ENCODE measurements at regions not wholly inside any gene's neighbourhood (a gene's known extent, or its start where the extent isn't known, plus 50 kb on each side); places are given as distances from the start of the nearest gene placed in this dataset.
"Not testable (repeated sequence)": the region's sequence is repeated elsewhere in the genome, so short reads cannot be mapped to it uniquely, and the experiment has no call there.

GRCh38 chr4:124934916-124935315, 222.4 kb upstream of the ANKRD50 start:
- no peak for DNase-seq
- H3K4me1 ChIP-seq (replicated peaks in 1 of 2) = no peaks in the 10 kb centered on the region
- no peak overlapping the region for H3K27ac ChIP-seq
- TF ChIP-seq CTCF (IDR thresholded peaks at IDR 0.05) (no peak), POLR2A (IDR thresholded peaks at IDR 0.05) (no peak)
- intact Hi-C loops (cut with DNase I) = no loop called here
- no peak overlapping the region for H3K4me3 ChIP-seq
- H3K36me3 ChIP-seq (replicated peaks in 1 of 2) = no peaks in the 10 kb centered on the region
- no peaks in the 10 kb centered on the region for H3K27me3 ChIP-seq
- no peaks in the 10 kb centered on the region for H3K9me3 ChIP-seq (replicated peaks in 1 of 3)

- WGBS, 4 donors = 53 to 73% (median 67%) methylated on average over 2 of the region's 2 CpGs
These were observed 221.0 kb upstream of the ANKRD50 start for GRCh38 chr4:124933521-124933920.

GRCh38 chr4:124932447-124932846, 219.9 kb upstream of the ANKRD50 start:
- TF ChIP-seq POLR2A (IDR thresholded peaks at IDR 0.05) (no peak), CTCF (IDR thresholded peaks at IDR 0.05) (no peak)
- Histone ChIP-seq H3K9me3 (replicated peaks in 1 of 3) (no peaks in the 10 kb centered on the region), H3K27me3 (no peaks in the 10 kb centered on the region), H3K36me3 (replicated peaks in 1 of 2) (no peaks in the 10 kb centered on the region), H3K4me1 (replicated peaks in 1 of 2) (no peaks in the 10 kb centered on the region), H3K4me3 (no peak overlapping the region), H3K27ac (no peak overlapping the region)
- 89 to 93% (median 91%) methylated on average over 1 of the region's 1 CpG for whole genome bisulfite sequencing, 4 donors
- DNase-seq = no peak
- intact Hi-C loops (cut with DNase I) = no loop called here

More at GRCh38 chr4:124933521-124933920, 221.0 kb upstream of the ANKRD50 start:
- no peak overlapping the region for H3K4me3 ChIP-seq
- H3K27me3 ChIP-seq = no peaks in the 10 kb centered on the region
- H3K27ac ChIP-seq = no peak overlapping the region
- intact Hi-C loops (cut with DNase I) = no loop called here
- no peak for DNase-seq
- H3K36me3 ChIP-seq (replicated peaks in 1 of 2) = no peaks in the 10 kb centered on the region
- no peaks in the 10 kb centered on the region for H3K9me3 ChIP-seq (replicated peaks in 1 of 3)
- no peaks in the 10 kb centered on the region for H3K4me1 ChIP-seq (replicated peaks in 1 of 2)
- TF ChIP-seq CTCF (IDR thresholded peaks at IDR 0.05) (no peak), POLR2A (IDR thresholded peaks at IDR 0.05) (no peak)

- Histone ChIP-seq H3K9me3 (replicated peaks in 1 of 3) (no peaks in the 10 kb centered on the region), H3K36me3 (replicated peaks in 1 of 2) (no peaks in the 10 kb centered on the region), H3K4me3 (no peak overlapping the region), H3K27ac (no peak overlapping the region), H3K27me3 (no peaks in the 10 kb centered on the region), H3K4me1 (replicated peaks in 1 of 2) (no peaks in the 10 kb centered on the region)
- WGBS, 4 donors = 42 to 64% (median 48%) methylated on average over 1 of the region's 1 CpG
- intact Hi-C loops (cut with DNase I) = no loop called here
- DNase-seq = no peak
- TF ChIP-seq POLR2A (IDR thresholded peaks at IDR 0.05) = no peak
- TF ChIP-seq CTCF (IDR thresholded peaks at IDR 0.05) = no peak
These were observed 218.5 kb upstream of the ANKRD50 start for GRCh38 chr4:124931050-124931449.

GRCh38 chr4:124922748-124923147, 210.2 kb upstream of the ANKRD50 start:
- H3K27me3 ChIP-seq; H3K9me3 ChIP-seq (replicated peaks in 1 of 3); DNase-seq; intact Hi-C loops (cut with DNase I); H3K36me3 ChIP-seq (replicated peaks in 1 of 2); H3K4me1 ChIP-seq (replicated peaks in 1 of 2); H3K27ac ChIP-seq; H3K4me3 ChIP-seq: not testable (repeated sequence)
- 84 to 92% (median 89%) methylated on average over 12 of the region's 12 CpGs for WGBS, 4 donors

Measured in adrenal gland (tissue), 9 donors.